Kidney tubule cell (primary cell): ENCODE measurements at regions not wholly inside any gene's neighbourhood (a gene's known extent, or its start where the extent isn't known, plus 50 kb on each side); places are given as distances from the start of the nearest gene placed in this dataset.
A peak's percentile ranks its signal among the peaks of the same experiment; 100 is the strongest.

Experiments
- DNase-seq: peaks from one replicate; pipeline ENCODE4 v3.0.0-alpha.2; 2018; ENCODE audit warnings: low spot score

GRCh38 chr3:117616227-117616626 is 906.6 kb downstream of the TUSC7 start:
- DNase-seq = no peak

- DNase-seq = no peak
Measured at GRCh38 chr3:117617906-117618305, 908.3 kb downstream of the TUSC7 start.

GRCh38 chr3:117618462-117618861 is 908.9 kb downstream of the TUSC7 start:
- DNase-seq = no peak

- DNase-seq = no peak
Measured at GRCh38 chr3:117619805-117620204, 910.2 kb downstream of the TUSC7 start.

GRCh38 chr3:117622171-117622841 is 912.7 kb downstream of the TUSC7 start:
- peak; percentile 95 for DNase-seq

GRCh38 chr3:117624424-117624823 is 914.8 kb downstream of the TUSC7 start:
- no peak for DNase-seq

GRCh38 chr3:117625174-117625573 is 915.6 kb downstream of the TUSC7 start:
- no peak for DNase-seq

- no peak for DNase-seq
Measured at GRCh38 chr3:117626577-117626976, 917.0 kb downstream of the TUSC7 start.

- peak; percentile 33 for DNase-seq
Measured at GRCh38 chr3:117628823-117629291, 919.3 kb downstream of the TUSC7 start.

- no peak for DNase-seq
Measured at GRCh38 chr3:117629505-117629904, 919.9 kb downstream of the TUSC7 start.

- no peak for DNase-seq
Measured at GRCh38 chr3:117630469-117630868, 920.9 kb downstream of the TUSC7 start.

- DNase-seq = peak; percentile 21
Measured at GRCh38 chr3:117630885-117631284, 921.3 kb downstream of the TUSC7 start.

GRCh38 chr3:117631781-117632180 is 922.2 kb downstream of the TUSC7 start:
- DNase-seq = no peak

- no peak for DNase-seq
Measured at GRCh38 chr3:117632191-117632590, 922.6 kb downstream of the TUSC7 start.

GRCh38 chr3:117633207-117633606 is 923.6 kb downstream of the TUSC7 start:
- DNase-seq = no peak

- DNase-seq = no peak
Measured at GRCh38 chr3:117637666-117638065, 928.1 kb downstream of the TUSC7 start.

- no peak for DNase-seq
Measured at GRCh38 chr3:117644203-117644602, 934.6 kb downstream of the TUSC7 start.

GRCh38 chr3:117645561-117646242 is 936.1 kb downstream of the TUSC7 start:
- DNase-seq = peak; percentile 16

GRCh38 chr3:117647435-117647834 is 937.9 kb downstream of the TUSC7 start:
- no peak for DNase-seq

- no peak for DNase-seq
Measured at GRCh38 chr3:117651246-117651645, 941.7 kb downstream of the TUSC7 start.

GRCh38 chr3:117656391-117656790 is 946.8 kb downstream of the TUSC7 start:
- no peak for DNase-seq

GRCh38 chr3:117657278-117657677 is 947.7 kb downstream of the TUSC7 start:
- no peak for DNase-seq

- peak; percentile 30 for DNase-seq
Measured at GRCh38 chr3:117660941-117661817, 951.6 kb downstream of the TUSC7 start.
